ENCODE measurements at regions not wholly inside any gene's neighbourhood (a gene's known extent, or its start where the extent isn't known, plus 50 kb on each side); places are given as distances from the start of the nearest gene placed in this dataset.

- H3K4me3 ChIP-seq (ENCODE audit: control insufficient read depth, low read depth, low read length): no peak overlapping the region
- no peak for DNase-seq (ENCODE audit: low read depth)
- TF ChIP-seq, protein P1, sequence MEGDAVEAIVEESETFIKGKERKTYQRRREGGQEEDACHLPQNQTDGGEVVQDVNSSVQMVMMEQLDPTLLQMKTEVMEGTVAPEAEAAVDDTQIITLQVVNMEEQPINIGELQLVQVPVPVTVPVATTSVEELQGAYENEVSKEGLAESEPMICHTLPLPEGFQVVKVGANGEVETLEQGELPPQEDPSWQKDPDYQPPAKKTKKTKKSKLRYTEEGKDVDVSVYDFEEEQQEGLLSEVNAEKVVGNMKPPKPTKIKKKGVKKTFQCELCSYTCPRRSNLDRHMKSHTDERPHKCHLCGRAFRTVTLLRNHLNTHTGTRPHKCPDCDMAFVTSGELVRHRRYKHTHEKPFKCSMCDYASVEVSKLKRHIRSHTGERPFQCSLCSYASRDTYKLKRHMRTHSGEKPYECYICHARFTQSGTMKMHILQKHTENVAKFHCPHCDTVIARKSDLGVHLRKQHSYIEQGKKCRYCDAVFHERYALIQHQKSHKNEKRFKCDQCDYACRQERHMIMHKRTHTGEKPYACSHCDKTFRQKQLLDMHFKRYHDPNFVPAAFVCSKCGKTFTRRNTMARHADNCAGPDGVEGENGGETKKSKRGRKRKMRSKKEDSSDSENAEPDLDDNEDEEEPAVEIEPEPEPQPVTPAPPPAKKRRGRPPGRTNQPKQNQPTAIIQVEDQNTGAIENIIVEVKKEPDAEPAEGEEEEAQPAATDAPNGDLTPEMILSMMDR (IDR thresholded peaks at IDR 0.05; ENCODE audit: control insufficient read depth, insufficient read depth, low read depth, low read length, missing control alignments): no peak
Measured at GRCh38 chr3:193954752-193955151, 181.2 kb upstream of the HES1 start.

DNA sequence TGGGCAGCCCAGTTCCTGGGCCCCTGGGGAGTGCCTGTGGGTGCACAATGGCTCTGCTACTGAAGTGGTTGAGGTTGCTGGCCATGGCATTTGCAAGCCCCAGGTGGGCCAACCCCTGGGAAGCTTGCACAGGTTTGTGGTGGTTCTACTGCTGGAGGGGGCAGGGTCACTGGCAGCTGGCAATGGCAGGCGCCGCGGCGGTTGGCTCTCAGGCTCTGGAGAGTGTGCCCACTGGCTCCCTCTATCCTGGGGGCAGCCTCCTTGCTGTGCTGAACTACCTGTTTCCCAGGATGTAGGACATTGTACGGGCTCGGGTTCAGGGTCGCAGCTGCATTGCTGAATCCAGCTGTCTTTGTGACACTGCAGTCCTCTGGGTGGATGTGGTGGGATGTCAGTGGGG, 180.2 kb upstream of the HES1 start:
- DNase-seq (ENCODE audit: low read depth): no peak
- TF ChIP-seq, protein P1 (IDR thresholded peaks at IDR 0.05; ENCODE audit: control insufficient read depth, insufficient read depth, low read depth, low read length, missing control alignments): no peak
- no peak overlapping the region for H3K4me3 ChIP-seq (ENCODE audit: control insufficient read depth, low read depth, low read length)

DNA sequence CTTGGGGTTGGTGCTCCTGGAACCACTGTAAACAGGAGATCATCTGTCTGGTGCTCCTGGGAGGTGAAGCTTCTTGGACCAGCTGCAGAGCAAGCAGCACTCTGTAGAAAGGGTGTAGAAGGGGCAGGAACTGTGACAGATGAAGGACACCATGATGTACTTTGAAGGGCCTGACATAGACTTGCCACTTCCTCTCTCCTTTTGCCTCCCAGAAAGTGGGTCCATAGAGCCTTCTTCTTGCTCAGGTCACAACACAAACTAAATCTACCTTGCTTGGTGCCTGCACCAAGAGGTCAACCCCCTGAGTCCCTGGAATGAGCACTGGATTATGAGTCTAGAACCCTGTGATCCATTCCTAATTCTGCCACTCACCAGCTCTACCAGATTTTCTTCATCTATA, 176.1 kb upstream of the HES1 start:
- DNase-seq (ENCODE audit: low read depth): no peak
- H3K4me3 ChIP-seq (ENCODE audit: control insufficient read depth, low read depth, low read length): no peak overlapping the region
- TF ChIP-seq, protein P1 (IDR thresholded peaks at IDR 0.05; ENCODE audit: control insufficient read depth, insufficient read depth, low read depth, low read length, missing control alignments): no peak

DNA sequence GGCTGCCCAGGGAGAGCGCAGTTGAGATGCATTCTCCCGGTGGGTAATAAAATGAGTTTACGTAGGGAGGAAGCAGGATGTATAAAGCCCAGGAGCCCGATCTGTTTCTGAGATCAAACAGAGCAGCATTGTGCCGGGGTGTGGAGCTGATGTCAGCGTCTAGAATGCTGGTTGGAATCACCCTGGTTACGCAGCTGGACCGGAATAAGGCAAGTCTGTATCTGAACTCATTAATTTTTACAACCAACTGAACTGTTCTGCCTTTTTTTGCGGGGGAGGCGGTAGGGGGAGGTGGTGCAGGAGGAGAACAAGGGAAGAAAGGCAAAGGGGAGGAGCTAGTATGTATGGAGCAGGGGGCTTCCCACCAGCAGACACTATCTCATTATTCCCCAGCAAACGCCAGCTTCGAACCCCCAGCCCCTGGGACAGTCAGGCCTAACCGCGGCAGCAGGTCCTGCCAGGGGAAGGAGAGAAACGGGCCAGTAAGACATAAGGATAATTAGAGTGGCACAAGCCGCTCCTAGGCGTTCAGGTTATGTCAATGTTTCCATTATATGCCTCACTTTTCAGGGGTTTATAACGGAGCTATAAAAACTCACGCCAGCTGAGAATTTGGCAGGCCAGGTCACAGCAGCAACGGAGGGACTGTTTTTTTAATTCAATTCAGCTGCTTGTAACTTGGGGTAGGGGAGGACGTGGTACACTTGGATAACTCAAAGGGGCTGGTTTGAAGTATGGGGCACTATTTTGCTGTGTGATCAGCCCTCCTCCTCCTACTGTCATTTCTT, 175.3 kb upstream of the HES1 start:
- TF ChIP-seq, protein P1 (IDR thresholded peaks at IDR 0.05; ENCODE audit: control insufficient read depth, insufficient read depth, low read depth, low read length, missing control alignments): no peak
- DNase-seq (ENCODE audit: low read depth): no peak
- H3K4me3 ChIP-seq (ENCODE audit: control insufficient read depth, low read depth, low read length): no peak overlapping the region

DNA sequence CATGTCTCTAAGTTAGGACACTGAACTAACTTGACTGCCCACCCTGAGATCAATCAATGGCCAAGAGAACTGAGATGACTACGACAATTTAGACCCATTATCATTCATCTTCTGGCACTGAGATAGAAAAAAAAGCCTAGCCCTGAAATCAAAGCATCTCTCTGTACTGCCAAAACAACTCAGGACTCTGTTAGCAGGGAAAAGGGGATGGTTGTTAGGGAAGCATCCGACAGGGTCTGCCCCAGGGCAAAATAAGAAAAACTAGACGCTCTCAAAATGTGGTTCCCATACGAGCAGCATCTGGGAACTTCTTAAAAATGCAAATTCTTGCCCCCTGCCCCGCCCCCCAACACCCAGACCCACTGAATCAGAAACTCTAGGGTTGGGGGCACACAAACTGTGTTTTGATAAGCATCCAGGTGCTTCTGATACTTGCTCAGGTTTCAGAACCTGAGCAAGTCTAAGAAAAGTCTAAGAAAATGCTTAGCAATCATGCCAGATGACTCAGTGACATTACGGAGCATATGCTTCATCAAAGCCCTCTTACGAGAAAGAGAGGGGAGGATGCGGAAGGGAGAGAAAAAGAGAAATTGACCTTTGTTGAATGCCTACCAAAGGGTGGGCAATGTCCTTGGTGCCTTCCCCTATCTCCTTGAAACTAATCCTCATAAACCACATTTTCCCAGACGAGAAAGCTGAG, 172.8 kb upstream of the HES1 start:
- DNase-seq (ENCODE audit: low read depth): no peak
- no peak overlapping the region for H3K4me3 ChIP-seq (ENCODE audit: control insufficient read depth, low read depth, low read length)
- TF ChIP-seq, protein P1 (IDR thresholded peaks at IDR 0.05; ENCODE audit: control insufficient read depth, insufficient read depth, low read depth, low read length, missing control alignments): no peak

DNA sequence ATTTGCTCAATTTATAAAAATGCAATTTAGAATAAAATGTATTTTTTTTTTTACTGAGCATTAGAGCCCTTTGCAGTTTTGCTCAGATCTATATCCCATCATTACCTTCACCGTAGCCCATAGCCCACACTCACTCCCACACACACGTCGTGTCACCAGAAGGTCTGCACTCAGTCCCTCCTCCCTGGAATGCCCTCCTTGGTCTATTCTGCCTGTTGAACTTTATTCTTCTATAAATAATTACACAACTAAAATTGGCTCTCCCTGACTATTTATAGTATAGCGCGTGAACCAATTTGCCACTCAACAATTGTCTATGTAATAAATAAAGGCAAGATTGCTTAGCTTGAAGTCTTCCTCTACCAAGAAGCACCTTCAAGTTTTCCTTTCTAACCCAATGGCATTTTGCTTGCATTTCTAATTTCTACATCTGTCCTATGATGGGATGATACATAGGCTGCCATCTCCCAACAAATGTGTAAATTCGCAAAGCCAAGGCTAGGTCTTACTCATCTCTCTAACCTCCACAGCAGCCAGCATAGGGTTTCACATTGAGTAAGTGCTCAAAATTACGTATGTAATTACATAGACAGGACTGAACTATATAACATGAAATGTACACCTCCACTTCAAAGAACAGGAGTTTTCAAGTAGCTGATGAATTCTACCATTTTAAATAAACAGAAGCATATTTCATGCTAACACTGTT, 172.0 kb upstream of the HES1 start:
- no peak overlapping the region for H3K4me3 ChIP-seq (ENCODE audit: control insufficient read depth, low read depth, low read length)
- DNase-seq (ENCODE audit: low read depth): no peak
- TF ChIP-seq, protein P1 (IDR thresholded peaks at IDR 0.05; ENCODE audit: control insufficient read depth, insufficient read depth, low read depth, low read length, missing control alignments): no peak
